Hematopoietic multipotent progenitor cell treated with erythropoietin and hydrocortisone succinate and interleukin-3 and kit ligand, for 15 days (in vitro differentiated cells): ENCODE measurements at regions not wholly inside any gene's neighbourhood (a gene's known extent, or its start where the extent isn't known, plus 50 kb on each side); places are given as distances from the start of the nearest gene placed in this dataset.

Experiments
- DNase-seq: peaks from one replicate; pipeline ENCODE4 v3.0.0-alpha.2; 2015; ENCODE audit warnings: low spot score

DNA sequence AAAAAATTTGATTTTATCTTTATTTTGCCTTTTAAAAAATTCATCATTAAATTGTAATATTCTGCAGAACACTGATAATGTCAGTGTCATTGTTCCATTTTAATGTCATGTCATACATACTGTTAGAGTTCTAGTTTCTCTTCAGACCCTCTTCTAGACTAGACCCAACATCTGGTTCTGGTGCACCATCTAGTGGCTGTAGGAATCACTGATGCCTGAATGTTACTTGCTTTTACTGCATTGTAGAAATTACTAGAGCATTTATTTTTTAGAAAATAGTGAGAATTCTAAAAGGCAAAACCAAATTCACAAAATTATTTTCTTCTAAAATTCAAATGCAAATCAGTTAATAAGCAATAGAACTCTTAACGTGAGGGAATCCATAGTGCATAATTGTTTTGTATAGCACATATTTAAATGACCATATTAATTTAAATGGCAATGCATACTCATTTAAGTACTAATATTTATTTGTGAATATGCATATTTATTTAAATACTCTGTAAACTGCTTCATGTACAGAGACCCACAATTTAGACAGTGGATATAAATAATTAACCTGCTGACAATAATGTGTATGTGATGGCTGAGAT, 425.7 kb downstream of the KLF12 start:
- peak; percentile 26 for DNase-seq

DNA sequence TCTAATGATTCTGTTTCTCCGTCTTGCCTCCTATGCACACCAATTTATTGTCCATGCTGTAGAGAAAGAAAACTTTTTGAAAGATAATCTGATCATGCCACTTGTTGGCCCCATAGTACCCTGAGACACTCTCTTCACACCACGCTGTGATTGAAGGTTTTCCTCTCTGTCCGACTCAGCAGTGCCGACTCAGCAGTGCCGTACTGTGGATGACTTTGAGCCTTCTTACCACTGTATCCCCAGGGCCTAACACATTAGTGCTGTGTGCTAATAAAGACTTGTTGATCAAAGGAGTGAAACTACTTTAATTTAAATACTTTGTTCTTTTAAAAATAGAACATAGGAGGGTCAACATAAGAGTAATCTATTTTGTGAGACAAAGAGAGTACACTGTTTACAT, 429.6 kb downstream of the KLF12 start:
- no peak for DNase-seq

DNA sequence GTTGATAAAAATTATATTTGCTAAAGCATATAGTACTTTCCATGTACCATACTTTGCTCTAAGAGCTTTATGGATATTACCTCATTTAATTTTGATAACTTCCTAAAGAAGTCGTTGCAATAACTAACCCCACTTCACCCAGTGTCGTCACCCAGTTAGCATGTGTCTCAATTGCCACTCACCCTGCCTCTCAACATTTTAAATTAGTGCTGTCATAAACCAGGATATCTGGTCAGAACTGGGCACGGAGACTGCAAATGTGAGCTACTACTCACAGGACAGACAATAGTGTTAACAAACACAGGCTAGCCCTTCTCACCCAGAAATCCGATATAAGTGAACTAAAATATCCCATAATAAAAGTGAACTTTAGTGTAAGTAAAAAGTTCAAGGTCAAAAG, 430.6 kb downstream of the KLF12 start:
- no peak for DNase-seq

DNA sequence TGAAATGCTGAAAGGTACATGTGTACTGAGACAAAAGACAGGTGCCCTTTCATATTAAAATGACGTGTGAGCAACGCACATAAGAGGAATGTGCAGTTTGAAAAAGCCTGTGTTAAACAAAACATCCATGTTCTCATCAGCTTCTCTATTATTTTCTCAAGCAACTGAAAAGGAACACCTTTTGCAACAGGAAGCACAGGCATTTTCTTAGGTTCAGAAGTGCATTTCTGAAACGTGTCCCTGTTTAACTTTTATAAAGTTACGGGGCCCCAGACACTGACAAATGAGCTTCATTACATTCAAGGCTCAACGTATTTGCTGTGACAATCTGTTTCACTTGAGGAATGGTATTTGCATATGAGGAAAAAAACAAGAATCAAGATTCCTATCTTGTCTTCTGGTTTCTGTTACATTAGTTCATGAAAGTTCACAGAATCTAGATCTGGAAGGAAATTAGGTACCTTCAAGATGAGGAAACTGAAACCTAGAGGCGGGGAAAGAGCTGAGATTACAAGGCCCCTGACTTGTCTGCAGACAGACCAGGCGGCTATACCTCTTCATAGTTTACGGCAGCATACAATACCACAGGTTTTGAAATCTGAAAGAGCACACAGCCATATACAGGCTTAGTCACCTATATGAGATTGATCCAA, 431.7 kb downstream of the KLF12 start:
- no peak for DNase-seq

DNA sequence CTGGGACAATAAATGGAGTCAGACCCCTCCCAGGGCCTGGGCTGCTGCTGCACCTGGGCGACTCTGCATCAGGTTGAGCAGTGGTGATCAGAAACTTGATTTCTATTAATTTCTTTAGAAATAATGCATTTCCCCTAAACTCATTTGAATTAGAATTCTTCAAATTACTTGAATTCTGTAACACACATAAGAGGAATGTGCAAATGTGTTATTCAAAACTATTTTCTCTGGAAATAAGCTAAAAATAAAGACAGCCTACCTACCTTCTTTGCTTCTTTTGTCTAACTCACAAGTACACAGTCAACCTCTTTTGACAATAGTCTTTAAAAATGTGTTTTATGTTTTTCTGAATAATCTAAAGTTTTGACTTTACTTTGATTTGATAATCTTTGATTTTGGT, 433.0 kb downstream of the KLF12 start:
- no peak for DNase-seq

DNA sequence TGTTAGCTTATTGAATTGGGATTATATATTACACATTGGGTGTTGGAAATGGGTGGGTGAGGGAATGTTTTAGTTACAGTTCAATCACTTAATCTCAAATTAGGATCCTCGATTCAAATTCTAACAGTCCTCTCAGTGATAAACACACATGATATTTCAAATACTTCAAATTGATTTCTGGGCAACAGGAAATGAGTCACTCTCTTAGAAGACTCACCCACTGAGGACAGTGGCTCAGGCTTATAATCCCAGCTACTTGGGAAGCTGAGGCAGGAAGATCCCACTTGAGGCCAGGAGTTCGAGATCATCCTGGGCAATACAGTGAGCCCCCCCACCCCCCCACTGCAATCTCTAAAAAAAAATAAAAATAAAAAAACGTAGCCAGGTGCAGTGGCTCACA, 435.3 kb downstream of the KLF12 start:
- DNase-seq, result no peak

DNA sequence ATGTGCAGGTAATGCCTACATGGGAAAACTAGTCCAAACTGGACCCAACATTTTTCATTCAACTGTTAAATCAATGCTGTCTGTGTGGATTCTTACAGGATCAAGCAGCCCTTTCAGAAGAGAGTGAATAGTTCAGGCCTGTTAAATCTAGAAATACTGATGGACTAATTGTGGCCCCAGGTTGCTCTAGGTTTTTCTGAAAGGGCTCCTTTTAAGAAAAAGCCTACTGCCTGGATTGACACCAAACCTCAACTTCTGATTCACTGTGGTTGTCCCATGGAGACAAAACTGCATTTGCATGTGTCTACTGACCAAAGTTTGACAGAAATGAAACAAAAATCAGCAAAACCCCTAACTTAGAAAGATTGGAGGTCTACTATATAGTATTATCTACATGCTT, 437.0 kb downstream of the KLF12 start:
- no peak for DNase-seq

DNA sequence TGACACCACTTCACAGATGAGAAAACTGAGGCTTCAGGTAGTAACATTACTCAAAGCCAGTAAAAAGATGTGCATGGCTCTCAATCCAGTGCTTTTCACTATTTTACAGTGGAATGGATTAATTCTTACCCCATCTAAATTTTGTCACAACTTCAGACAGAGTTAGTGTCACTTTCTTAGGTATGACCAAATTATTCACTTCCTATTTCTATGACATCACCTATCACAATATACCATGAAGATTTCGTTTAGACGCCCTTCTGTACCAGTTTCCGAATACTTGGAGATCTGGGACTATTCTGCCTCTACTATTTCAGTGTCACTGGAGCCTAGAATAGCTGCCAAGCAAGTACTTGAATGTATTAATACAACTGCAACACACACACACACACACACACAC, 437.5 kb downstream of the KLF12 start:
- DNase-seq, result no peak

DNA sequence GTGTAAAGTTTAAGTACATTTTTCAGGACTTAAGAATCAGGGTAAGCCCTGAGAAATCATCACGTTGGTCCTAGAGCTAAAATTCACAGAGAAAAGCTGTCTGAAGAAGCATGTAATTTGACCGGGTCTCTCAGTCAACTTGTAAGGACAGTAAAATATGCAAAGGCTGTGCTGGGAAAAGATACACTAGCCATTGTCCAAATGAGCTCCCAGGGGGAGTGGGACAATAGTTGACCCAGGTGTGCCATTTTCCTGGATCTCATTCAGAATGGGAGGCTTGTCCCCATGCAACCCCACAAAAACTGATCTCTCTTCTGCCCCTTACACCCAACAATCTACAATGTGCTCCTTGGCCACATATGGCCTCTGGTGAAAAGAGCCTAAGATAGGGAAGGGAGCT, 437.9 kb downstream of the KLF12 start:
- no peak for DNase-seq

DNA sequence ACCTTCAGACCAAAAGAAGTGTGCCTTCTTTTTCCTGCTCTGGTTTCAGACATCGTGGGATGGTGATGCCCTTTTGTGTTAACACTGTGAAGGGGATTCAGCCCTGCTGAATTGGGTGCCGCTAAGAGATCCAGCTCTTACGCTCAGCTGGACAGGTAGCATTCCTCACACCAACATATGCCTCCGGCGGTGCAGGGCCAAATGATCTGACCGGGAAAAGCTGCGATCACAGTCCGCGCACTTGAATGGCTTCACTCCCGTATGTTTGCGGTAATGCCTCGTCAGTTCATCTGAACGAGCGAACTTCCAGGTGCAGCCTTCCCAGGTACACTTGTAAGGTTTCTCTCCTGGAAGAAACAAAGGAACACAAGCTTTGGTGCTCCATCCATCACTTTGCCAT, 438.9 kb downstream of the KLF12 start:
- no peak for DNase-seq

DNA sequence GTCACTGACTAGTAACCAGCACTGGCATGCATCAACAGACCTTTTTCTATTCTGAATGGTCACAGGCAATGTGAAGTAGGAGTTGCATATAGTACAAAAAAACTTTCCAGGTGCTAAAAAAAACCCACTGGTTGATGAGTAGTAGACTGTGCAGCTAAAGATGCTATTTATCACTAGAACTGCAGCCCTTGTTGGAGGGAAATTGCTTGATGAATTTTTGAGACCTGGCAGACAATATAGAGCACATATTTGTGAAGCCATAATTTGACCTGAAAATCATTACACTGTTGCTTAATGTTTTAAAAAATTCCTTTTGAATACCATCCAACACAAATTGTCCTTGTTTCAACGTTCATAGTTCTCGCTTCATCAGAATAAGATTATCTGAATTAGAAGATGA, 441.0 kb downstream of the KLF12 start:
- DNase-seq, result no peak

DNA sequence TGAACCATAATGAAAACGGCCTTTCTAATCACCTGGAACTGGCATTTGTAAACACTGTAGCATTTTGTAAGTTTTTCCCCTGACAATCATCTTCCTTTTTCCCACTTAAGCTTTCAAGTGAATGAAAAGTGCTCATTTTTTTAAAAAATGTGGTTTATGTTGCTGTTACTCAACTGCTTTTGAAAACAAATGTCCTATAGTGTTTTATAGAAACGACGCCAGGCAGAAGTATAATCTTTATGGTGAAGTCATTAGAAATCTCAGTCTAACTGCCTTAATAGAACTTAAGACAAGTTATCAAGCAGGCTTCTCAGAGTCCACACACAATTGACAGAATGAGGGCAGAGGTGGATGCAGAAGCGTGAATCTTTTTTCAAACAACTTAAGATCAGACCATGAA, 442.3 kb downstream of the KLF12 start:
- DNase-seq, result no peak

DNA sequence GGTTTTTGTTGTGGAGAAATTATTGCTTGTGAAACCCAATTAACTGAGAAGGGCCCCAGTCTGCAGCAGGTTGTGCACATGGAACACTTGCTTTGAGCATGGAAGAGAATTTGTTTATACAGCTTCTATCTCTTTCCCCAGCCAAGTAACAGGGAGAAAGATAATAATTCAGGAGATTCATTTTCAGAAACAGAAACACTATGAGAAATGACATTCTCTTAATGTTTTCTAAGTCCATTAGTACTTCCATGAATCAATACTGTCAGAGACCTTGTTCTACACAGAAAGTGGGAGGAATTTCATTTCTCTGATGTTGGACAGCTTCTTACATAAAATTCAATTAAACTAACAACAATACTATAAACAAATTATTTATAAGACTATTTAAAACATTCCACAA, 446.3 kb downstream of the KLF12 start:
- no peak for DNase-seq

DNA sequence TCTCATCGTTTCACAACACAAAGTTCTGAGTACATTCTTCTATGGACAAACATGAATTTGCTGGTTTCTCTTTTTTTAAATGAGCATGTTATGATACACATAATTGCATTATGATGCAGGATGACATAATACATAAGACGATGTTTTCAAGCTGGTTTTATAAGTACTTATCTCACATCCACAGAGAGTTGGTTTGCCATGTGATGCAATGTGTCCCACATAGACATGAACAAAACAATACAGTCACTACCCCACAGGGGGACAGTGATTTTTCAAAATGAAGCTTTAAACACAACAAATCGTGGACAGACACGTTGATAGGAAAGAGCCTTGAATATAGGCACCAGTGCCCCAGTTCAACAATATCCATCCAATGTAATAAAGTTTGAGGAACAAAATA, 447.1 kb downstream of the KLF12 start:
- no peak for DNase-seq

DNA sequence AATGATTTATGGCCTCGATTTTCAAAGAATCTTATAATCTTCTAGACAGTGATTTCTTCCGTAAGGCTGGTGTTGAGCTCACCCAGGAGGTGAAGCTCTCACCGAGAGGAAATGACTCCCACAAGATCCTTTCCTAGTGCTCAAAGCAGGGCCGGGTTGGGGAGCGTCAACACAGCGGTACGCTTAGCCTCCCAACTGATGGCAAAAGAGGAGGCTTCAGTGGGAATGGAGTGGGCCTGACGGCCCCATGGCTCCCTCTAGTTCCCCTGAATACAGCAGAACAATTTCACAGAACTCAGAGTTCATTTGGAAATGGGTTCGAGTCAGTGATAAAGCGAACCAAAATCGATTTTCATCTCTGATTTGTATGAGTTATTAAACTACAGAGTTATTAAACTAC, 449.5 kb downstream of the KLF12 start:
- DNase-seq, result no peak

DNA sequence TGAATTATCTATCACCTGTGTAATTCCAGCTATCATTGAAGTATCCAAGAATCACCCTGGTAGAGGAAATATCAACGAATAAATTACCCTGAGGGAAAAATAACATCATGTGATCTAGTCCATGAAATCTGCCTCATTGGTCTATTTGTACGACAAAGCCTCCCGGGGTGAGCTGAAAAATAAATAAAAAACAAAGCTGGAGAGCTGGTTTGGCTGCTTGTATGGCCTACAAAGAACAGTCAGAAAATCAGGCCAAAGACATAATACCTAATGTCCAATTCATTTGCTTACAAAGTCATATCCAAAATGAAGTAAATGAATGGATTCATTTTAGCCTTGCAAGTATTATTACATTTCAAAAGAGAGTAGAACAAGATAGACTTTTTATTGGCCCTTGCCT, 449.9 kb downstream of the KLF12 start:
- DNase-seq, result no peak

DNA sequence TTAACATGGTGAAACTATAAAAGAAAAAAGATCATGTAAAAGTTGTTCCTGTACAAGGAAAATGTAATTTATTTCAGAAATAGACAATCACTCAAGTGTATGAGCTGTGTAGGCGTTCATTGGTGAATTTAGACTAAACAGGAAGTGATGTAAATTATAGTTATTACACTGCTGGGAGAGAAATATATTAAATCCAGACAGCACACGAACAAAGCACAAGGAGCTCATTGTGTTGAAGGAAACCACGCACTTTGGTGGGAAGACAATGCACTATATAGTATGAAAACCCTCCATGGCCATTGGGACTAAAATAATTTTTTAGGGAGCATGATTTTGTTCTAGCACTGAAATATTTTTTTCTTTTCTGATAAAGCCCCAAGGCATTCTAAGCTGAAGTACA, 450.5 kb downstream of the KLF12 start:
- no peak for DNase-seq

DNA sequence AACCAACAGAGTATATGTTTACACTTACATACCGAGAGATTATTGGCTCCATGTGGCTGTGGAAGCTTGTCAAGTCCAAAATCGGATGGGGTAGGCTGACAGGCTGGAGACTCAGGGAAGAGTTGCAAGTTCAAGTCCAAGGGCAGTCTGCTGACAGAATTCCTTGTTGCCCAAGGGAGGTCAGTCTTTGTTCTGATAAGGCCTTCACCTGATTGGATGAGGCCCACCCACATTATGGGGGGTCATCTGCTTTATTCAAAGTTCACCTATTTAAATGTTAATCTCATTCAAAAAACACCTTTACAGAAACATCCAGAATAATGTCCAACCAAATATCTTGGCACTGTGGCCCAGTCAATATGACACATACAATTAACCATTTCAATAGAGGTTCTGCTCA, 452.4 kb downstream of the KLF12 start:
- no peak for DNase-seq

DNA sequence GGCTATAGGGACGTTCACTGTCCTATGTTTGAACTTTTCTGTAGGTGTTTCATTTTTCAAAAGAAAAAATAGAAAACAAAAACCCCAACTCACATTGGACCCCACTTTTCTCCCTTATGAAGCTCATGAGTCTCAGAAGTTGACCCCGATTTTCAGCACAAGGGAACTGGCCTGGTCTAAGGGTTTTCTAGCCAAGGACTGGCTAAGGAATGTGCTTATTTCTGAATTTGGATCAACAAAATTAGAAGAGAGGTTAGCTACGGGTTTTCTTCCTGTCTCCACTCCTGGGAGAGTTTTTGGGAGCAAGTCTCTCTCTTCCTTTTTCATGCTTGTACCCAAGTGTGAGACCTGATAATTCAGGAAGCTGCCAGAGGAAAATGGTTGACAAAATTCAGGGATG, 453.2 kb downstream of the KLF12 start:
- no peak for DNase-seq

DNA sequence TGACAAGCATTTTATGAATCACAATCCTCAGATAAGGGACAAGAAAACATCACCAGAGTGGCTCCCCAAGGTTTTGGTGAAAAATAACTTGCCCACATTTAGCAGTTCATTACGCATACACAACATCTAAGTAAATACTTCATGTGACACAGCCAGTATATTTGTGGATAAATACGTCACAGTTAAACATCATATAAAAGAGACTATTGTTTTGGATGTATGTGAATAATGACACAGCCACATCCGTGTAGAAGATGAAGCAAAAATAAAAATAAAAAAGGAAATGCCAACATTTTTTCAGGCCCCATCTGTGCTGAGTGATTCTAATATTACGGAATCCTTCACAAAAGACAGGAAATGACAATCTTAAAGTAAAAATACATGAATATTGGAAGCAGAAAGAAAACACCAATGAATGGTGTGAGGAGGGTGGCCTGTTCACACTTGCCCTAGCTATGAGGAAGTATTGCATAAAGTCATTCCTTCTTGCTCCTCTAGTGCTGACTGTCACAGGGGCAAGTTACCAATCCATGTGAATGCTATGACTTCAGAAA, 457.1 kb downstream of the KLF12 start:
- DNase-seq, result no peak

DNA sequence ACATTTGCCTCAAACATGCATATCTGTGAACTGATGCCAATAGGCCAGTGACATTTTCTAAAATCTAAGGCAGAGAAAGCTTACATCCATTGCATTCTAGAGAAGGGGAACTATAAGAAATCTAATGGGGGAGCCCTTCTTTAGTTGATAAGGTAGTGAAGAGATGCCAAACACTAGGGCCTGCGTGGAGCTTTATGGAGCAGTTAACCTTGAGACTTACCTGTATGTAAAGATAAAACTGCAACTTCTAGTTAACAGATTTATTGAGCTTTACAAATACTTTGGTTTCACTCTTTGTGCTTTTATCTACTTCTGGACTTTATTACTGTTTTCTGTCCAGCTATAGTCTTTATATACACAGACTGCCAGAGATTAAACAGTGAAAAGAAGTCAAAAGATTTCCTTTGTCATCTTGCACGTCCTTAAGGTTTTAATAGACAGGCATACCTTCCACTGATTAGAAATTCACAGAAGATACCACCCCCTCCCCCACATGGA, 457.6 kb downstream of the KLF12 start:
- DNase-seq, result no peak

DNA sequence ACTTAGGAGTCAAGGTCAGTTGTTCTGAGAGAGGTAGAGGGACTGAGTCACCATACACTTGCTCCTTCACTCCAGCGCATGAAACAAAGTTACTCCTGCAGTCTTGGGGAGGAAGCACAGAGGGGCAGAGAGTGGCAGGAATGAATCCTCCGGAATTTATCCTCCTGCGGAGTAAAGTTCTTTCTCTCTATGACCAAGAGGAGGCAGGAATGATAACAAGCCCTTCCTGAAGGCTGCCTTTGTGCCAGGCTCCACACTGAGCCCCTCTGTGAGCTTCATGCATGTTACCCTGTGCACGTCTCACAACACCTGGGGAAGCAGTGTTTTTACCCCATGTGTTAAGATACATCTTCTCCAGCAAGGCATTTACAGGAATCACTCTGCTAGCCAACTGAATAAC, 458.4 kb downstream of the KLF12 start:
- DNase-seq, result no peak

DNA sequence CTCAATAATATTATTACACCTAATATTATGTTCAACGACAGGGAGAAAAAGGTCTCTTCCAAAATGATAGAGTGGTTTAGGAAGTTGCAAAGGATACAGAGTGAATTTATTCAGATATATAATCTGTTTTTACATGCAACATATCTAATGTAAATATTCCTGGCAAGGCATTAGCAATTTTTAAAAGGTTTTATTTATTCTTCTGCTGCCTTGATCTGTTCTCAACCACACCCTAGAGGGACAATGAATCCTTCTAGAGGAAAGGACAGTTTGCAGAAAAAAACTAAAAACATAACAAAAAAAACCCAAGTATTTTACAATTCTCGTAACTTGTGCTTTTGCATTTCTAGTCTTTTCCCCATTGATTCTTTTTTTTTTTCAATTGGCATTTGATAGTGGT, 459.6 kb downstream of the KLF12 start:
- DNase-seq, result no peak

DNA sequence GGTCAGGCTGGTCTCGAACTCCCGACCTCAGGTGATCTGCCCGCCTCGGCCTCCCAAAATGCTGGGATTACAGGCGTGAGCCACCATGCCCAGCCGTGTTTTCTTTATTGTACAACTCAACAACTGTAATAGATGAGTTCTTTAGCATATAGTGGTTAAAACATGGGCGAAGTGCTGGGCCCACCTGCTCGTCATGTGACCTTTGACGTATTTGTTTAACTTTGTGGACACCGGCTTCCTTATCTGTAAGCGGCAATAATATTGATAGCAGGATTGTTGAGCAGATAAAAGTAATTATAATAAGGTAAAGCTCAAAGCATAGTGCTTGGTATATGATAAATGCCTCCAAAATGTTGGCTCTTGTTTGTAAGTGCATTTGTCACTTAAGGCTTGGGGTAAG, 460.3 kb downstream of the KLF12 start:
- DNase-seq, result no peak
